Trophoblast cell (in vitro differentiated cells and primary cell): ENCODE measurements at regions not wholly inside any gene's neighbourhood (a gene's known extent, or its start where the extent isn't known, plus 50 kb on each side); places are given as distances from the start of the nearest gene placed in this dataset.
"Not testable (repeated sequence)": the region's sequence is repeated elsewhere in the genome, so short reads cannot be mapped to it uniquely, and the experiment has no call there.

Source experiments
- DNase-seq, 2 donors: peaks; one replicate each; pipeline ENCODE4 v3.0.0-alpha.2; 2016
- H2AFZ ChIP-seq: 2 replicates; pipeline ENCODE4 v1.6.1; 2013; ENCODE audit warnings: low read length, moderate library complexity, mild to moderate bottlenecking; ENCODE audit not compliant: insufficient read depth, poor library complexity
- H2AK5ac ChIP-seq: 2 replicates; pipeline ENCODE4 v1.6.1; 2013; ENCODE audit warnings: mild to moderate bottlenecking, low read length
- H2BK120ac ChIP-seq: 2 replicates; pipeline ENCODE4 v1.6.1; 2013; ENCODE audit warnings: low read length, mild to moderate bottlenecking, moderate library complexity; ENCODE audit not compliant: insufficient read depth, poor library complexity
- H2BK12ac ChIP-seq: 2 replicates; pipeline ENCODE4 v1.6.1; 2013; ENCODE audit warnings: mild to moderate bottlenecking, low read length, moderate library complexity
- H2BK5ac ChIP-seq: 2 replicates; pipeline ENCODE4 v1.6.1; 2013; ENCODE audit warnings: low read length, low read depth, moderate library complexity, mild to moderate bottlenecking; ENCODE audit not compliant: poor library complexity
- H3K14ac ChIP-seq: 2 replicates; pipeline ENCODE4 v1.6.1; 2013; ENCODE audit warnings: mild to moderate bottlenecking, low read length
- H3K18ac ChIP-seq: 2 replicates; pipeline ENCODE4 v1.6.1; 2013; ENCODE audit warnings: mild to moderate bottlenecking, low read length
- H3K23ac ChIP-seq: 2 replicates; pipeline ENCODE4 v1.6.1; 2013; ENCODE audit warnings: low read length
- H3K27ac ChIP-seq: 2 replicates; pipeline ENCODE4 v1.5.1; 2013; ENCODE audit warnings: low read depth, mild to moderate bottlenecking, inconsistent platforms, low read length, moderate library complexity
- H3K27me3 ChIP-seq: 2 replicates; pipeline ENCODE4 v1.6.1; 2013; ENCODE audit warnings: inconsistent platforms, mild to moderate bottlenecking, low read length, moderate library complexity; ENCODE audit not compliant: insufficient read depth
- H3K36me3 ChIP-seq, 2 experiments: 1 replicate in 1 of 2; 2 replicates in 1 of 2; pipeline ENCODE4 v1.6.1; 2013; ENCODE audit warnings: low read length in 2 of 2, mild to moderate bottlenecking in 2 of 2, moderate library complexity in 1 of 2; ENCODE audit not compliant: insufficient read depth in 2 of 2, control insufficient read depth in 1 of 2
- H3K4ac ChIP-seq: 2 replicates; pipeline ENCODE4 v1.6.1; 2013; ENCODE audit warnings: low read depth, mild to moderate bottlenecking, low read length, moderate library complexity
- H3K4me1 ChIP-seq, 2 experiments: 1 replicate in 1 of 2; 2 replicates in 1 of 2; pipeline ENCODE4 v1.6.1; 2013; ENCODE audit warnings: low read length in 2 of 2, mild to moderate bottlenecking in 2 of 2, moderate library complexity in 1 of 2; ENCODE audit not compliant: insufficient read depth in 2 of 2, control insufficient read depth in 1 of 2
- H3K4me2 ChIP-seq: 2 replicates; pipeline ENCODE4 v1.6.1; 2013; ENCODE audit warnings: inconsistent platforms, mild to moderate bottlenecking, low read length, moderate library complexity
- H3K4me3 ChIP-seq: 2 replicates; pipeline ENCODE4 v1.5.1; 2013; ENCODE audit warnings: mild to moderate bottlenecking, low read depth, low read length, inconsistent platforms
- H3K79me1 ChIP-seq: one replicate; pipeline ENCODE4 v1.6.1; 2013; ENCODE audit warnings: low read length
- H3K79me2 ChIP-seq: 2 replicates; pipeline ENCODE4 v1.6.1; 2013; ENCODE audit warnings: low read length, mild to moderate bottlenecking; ENCODE audit not compliant: control insufficient read depth, insufficient read depth, poor library complexity
- H3K9ac ChIP-seq: 2 replicates; pipeline ENCODE4 v1.6.1; 2013; ENCODE audit warnings: mild to moderate bottlenecking, low read length
- H3K9me3 ChIP-seq: 2 replicates; pipeline ENCODE4 v1.6.1; 2013; ENCODE audit warnings: low read depth, mild to moderate bottlenecking, control low read depth, inconsistent platforms, low read length; ENCODE audit not compliant: insufficient read depth
- H4K12ac ChIP-seq: 2 replicates; pipeline ENCODE4 v1.6.1; 2013; ENCODE audit warnings: low read depth, mild to moderate bottlenecking, low read length, moderate library complexity
- H4K8ac ChIP-seq: 2 replicates; pipeline ENCODE4 v1.6.1; 2013; ENCODE audit warnings: low read depth, mild to moderate bottlenecking, low read length, moderate library complexity
- H4K91ac ChIP-seq: one replicate; pipeline ENCODE4 v1.6.1; 2013; ENCODE audit warnings: low read depth, mild to moderate bottlenecking, low read length, moderate library complexity
- WGBS: extraction: QIAGEN DNeasy Blood & Tissue Kit; methylation state at CpG from one replicate; pipeline ENCODE4 v1.1.7; 2013; ENCODE audit warnings: missing lambda C conversion rate; ENCODE audit not compliant: insufficient read length, insufficient coverage; ENCODE audit errors: extremely low coverage; 5-methylcytosine and 5-hydroxymethylcytosine counted together

GRCh38 chr5:136545031-136545430 is 179.7 kb upstream of the TRPC7 start:
- not testable (repeated sequence) for H3K4me3 ChIP-seq, H3K18ac ChIP-seq, H3K4me1 ChIP-seq, H4K12ac ChIP-seq, H4K91ac ChIP-seq, DNase-seq, H4K8ac ChIP-seq, H2BK5ac ChIP-seq, H3K23ac ChIP-seq, H3K79me1 ChIP-seq, H2AK5ac ChIP-seq, H3K14ac ChIP-seq, H3K27me3 ChIP-seq, H3K79me2 ChIP-seq, H3K27ac ChIP-seq, H3K36me3 ChIP-seq, H3K4ac ChIP-seq, H3K9ac ChIP-seq, H2BK120ac ChIP-seq, H2BK12ac ChIP-seq, H2AFZ ChIP-seq, H3K4me2 ChIP-seq, H3K9me3 ChIP-seq
- no CpG with 5 or more reads among the region's 5 CpGs for WGBS

DNA sequence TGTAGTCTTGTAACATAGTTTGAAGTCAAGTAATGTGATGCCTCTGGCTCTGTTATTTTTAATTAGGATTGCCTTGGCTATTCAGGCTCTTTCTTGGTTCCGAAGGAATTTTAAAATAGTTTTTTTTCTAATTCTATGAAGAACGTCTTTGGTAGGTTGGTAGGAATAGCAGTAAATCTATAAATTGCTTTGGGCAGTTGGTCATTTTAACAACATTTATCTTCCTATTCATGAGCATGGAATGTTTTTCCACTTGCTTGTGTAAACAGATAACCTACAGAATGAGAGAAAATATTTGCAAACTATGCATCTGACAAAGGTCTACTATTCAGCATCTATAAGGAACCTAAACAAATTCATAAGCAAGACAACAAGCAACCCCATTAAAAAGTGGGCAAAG is 173.2 kb upstream of the TRPC7 start:
- no peaks in the 10 kb centered on the region for H3K36me3 ChIP-seq
- H2BK12ac ChIP-seq = no peak overlapping the region
- H3K79me2 ChIP-seq = no peaks in the 10 kb centered on the region
- peak in 1 of 2 donors; percentile 61 for DNase-seq
- no peak overlapping the region for H4K12ac ChIP-seq
- H3K4me3 ChIP-seq = no peak overlapping the region
- no peak overlapping the region for H2BK5ac ChIP-seq
- H3K79me1 ChIP-seq = no peaks in the 10 kb centered on the region
- H3K4me2 ChIP-seq = no peak overlapping the region
- WGBS = no CpG with 5 or more reads among the region's 2 CpGs
- H3K27ac ChIP-seq = no peak overlapping the region
- H2AFZ ChIP-seq = no peak overlapping the region
- H3K14ac ChIP-seq = no peak overlapping the region
- no peak overlapping the region for H2AK5ac ChIP-seq
- H3K23ac ChIP-seq = no peak overlapping the region
- no peak overlapping the region for H4K91ac ChIP-seq
- no peaks in the 10 kb centered on the region for H3K9me3 ChIP-seq
- H4K8ac ChIP-seq = no peak overlapping the region
- no peak overlapping the region for H3K18ac ChIP-seq
- H3K4ac ChIP-seq = no peak overlapping the region
- H3K27me3 ChIP-seq = no peaks in the 10 kb centered on the region
- no peak overlapping the region for H2BK120ac ChIP-seq
- no peak overlapping the region for H3K9ac ChIP-seq
- H3K4me1 ChIP-seq = no peaks in the 10 kb centered on the region

GRCh38 chr5:136529081-136529480 is 163.7 kb upstream of the TRPC7 start:
- Histone ChIP-seq H3K4ac (no peak overlapping the region), H3K36me3 (no peaks in the 10 kb centered on the region), H2AFZ (no peak overlapping the region), H2BK5ac (no peak overlapping the region), H3K23ac (no peak overlapping the region), H3K4me2 (no peak overlapping the region), H3K79me2 (no peaks in the 10 kb centered on the region), H3K79me1 (no peaks in the 10 kb centered on the region), H3K27me3 (no peaks in the 10 kb centered on the region), H3K4me3 (no peak overlapping the region), H4K91ac (no peak overlapping the region), H4K8ac (no peak overlapping the region), H3K18ac (no peak overlapping the region), H3K4me1 (peaks cover 2 to 4% of the 10 kb centered on the region in 2 experiments), H3K9me3 (no peaks in the 10 kb centered on the region), H2BK120ac (no peak overlapping the region), H2BK12ac (no peak overlapping the region), H3K14ac (no peak overlapping the region), H3K9ac (no peak overlapping the region), H3K27ac (no peak overlapping the region), H4K12ac (no peak overlapping the region), H2AK5ac (no peak overlapping the region)
- DNase-seq = no peak

DNA sequence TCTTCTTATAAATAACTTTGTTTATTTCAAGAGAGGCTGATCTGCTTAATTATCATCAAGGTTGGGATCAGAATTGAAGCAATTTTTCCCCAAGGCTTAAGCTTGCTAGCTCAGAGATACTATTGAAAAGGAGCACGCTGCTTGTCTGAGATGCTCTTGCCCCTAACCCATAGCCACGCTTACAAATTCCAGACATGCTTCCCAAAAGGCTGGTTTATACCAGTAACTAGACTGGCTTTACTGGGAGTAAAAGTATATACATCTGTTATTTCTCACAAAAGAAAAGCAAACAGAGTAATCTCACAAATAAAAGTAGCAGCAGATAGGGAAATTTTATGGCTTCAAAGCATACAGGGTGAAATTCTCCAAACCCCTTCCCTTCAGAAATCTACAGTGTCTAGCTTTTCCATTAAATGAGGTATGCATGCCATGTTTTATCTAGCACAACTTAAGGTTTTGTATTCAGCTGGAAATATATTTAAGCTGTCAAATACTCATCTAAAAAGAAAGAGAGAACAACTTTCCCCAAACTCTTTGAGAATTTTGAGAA is 163.2 kb upstream of the TRPC7 start:
- no peak overlapping the region for H3K27ac ChIP-seq
- H3K79me1 ChIP-seq = no peaks in the 10 kb centered on the region
- H3K14ac ChIP-seq = no peak overlapping the region
- no peak for DNase-seq
- no peaks in the 10 kb centered on the region for H3K27me3 ChIP-seq
- no peak overlapping the region for H2BK5ac ChIP-seq
- H2BK12ac ChIP-seq = no peak overlapping the region
- no peak overlapping the region for H3K9ac ChIP-seq
- no peak overlapping the region for H2AFZ ChIP-seq
- no peak overlapping the region for H3K4ac ChIP-seq
- no peak overlapping the region for H3K4me2 ChIP-seq
- no peak overlapping the region for H3K4me3 ChIP-seq
- no peak overlapping the region for H3K18ac ChIP-seq
- no CpG with 5 or more reads among the region's 2 CpGs for WGBS
- H3K4me1 ChIP-seq = peaks cover 2 to 4% of the 10 kb centered on the region in 2 experiments
- no peak overlapping the region for H4K12ac ChIP-seq
- H4K91ac ChIP-seq = no peak overlapping the region
- no peak overlapping the region for H4K8ac ChIP-seq
- H2BK120ac ChIP-seq = no peak overlapping the region
- no peaks in the 10 kb centered on the region for H3K36me3 ChIP-seq
- no peaks in the 10 kb centered on the region for H3K9me3 ChIP-seq
- no peak overlapping the region for H2AK5ac ChIP-seq
- no peaks in the 10 kb centered on the region for H3K79me2 ChIP-seq
- H3K23ac ChIP-seq = no peak overlapping the region
